Ascending aorta (tissue), 2 donors: ENCODE measurements at regions not wholly inside any gene's neighbourhood (a gene's known extent, or its start where the extent isn't known, plus 50 kb on each side); places are given as distances from the start of the nearest gene placed in this dataset.

Source experiments
- DNase-seq, 2 donors: peaks; one replicate each; pipeline ENCODE4 v3.0.0-alpha.2; 2019; ENCODE audit warnings: low spot score in 2 of 2
- H3K27ac ChIP-seq, 2 donors: fragments of 200-600 bp; sonication (generic); one replicate each; pipeline ENCODE4 v1.5.1; 2016 to 2017; ENCODE audit warnings: mild to moderate bottlenecking in 1 of 2
- H3K27me3 ChIP-seq: fragments of 200-600 bp; sonication (generic); one replicate; pipeline ENCODE4 v1.5.1; 2017
- H3K36me3 ChIP-seq, 2 donors: fragments of 200-600 bp; sonication (generic); one replicate each; pipeline ENCODE4 v1.5.1; 2016
- H3K4me1 ChIP-seq, 2 donors: fragments of 200-600 bp; sonication (generic); one replicate each; pipeline ENCODE4 v1.5.1; 2016 to 2017; ENCODE audit warnings: mild to moderate bottlenecking in 1 of 2
- H3K4me3 ChIP-seq, 2 donors: fragments of 200-600 bp; sonication (generic); one replicate each; pipeline ENCODE4 v1.5.1; 2016 to 2017; ENCODE audit warnings: mild to moderate bottlenecking in 1 of 2
- H3K9me3 ChIP-seq, 2 donors: fragments of 200-600 bp; sonication (generic); one replicate each; pipeline ENCODE4 v1.5.1; 2016
- CTCF ChIP-seq, 3 experiments: fragments of 200-600 bp in 2 of 3; fragments of 450-650 bp in 1 of 3; sonication (generic) in 2 of 3; IDR thresholded peaks; one replicate each; pipeline ENCODE4 v1.5.1; 2016 to 2019; ENCODE audit warnings: antibody characterized with exemption in 3 of 3, mild to moderate bottlenecking in 1 of 3, moderate library complexity in 1 of 3
- intact Hi-C: fragments of 100-400 bp; cut with DNase I; formaldehyde crosslinking; loops from one replicate; pipeline ENCODE4 v1.15.1; 2023

- no peak for TF ChIP-seq CTCF (IDR thresholded peaks at IDR 0.05)
These were observed 142.4 kb downstream of the OLFM1 start for GRCh38 chr9:135229701-135230385.

GRCh38 chr9:135230386-135230765 is 142.9 kb downstream of the OLFM1 start:
- no peak for TF ChIP-seq CTCF (IDR thresholded peaks at IDR 0.05)
- Histone ChIP-seq H3K36me3 (no peaks in the 10 kb centered on the region), H3K27ac (no peak overlapping the region), H3K4me3 (no peak overlapping the region), H3K27me3 (no peaks in the 10 kb centered on the region), H3K9me3 (no peaks in the 10 kb centered on the region), H3K4me1 (no peaks in the 10 kb centered on the region)
- no peak for DNase-seq
- intact Hi-C loops: no loop called here

More at GRCh38 chr9:135229701-135230385, 142.4 kb downstream of the OLFM1 start:
- H3K27ac ChIP-seq: no peak overlapping the region
- no peaks in the 10 kb centered on the region for H3K9me3 ChIP-seq
- H3K4me3 ChIP-seq: no peak overlapping the region
- no peaks in the 10 kb centered on the region for H3K4me1 ChIP-seq
- no peaks in the 10 kb centered on the region for H3K36me3 ChIP-seq
- intact Hi-C loops: no loop called here
- no peaks in the 10 kb centered on the region for H3K27me3 ChIP-seq
- no peak for DNase-seq

GRCh38 chr9:135230817-135231520 is 143.5 kb downstream of the OLFM1 start:
- intact Hi-C loops: no loop called here
- no peak for TF ChIP-seq CTCF (IDR thresholded peaks at IDR 0.05)
- H3K27ac ChIP-seq: no peak overlapping the region
- H3K4me1 ChIP-seq: no peaks in the 10 kb centered on the region
- no peaks in the 10 kb centered on the region for H3K36me3 ChIP-seq
- H3K9me3 ChIP-seq: no peaks in the 10 kb centered on the region
- H3K27me3 ChIP-seq: no peaks in the 10 kb centered on the region
- DNase-seq: no peak
- no peak overlapping the region for H3K4me3 ChIP-seq

- no peak for DNase-seq
- intact Hi-C loops: no loop called here
- Histone ChIP-seq H3K9me3 (no peaks in the 10 kb centered on the region), H3K27me3 (no peaks in the 10 kb centered on the region), H3K4me3 (no peak overlapping the region), H3K27ac (no peak overlapping the region), H3K4me1 (no peaks in the 10 kb centered on the region), H3K36me3 (no peaks in the 10 kb centered on the region)
- no peak for TF ChIP-seq CTCF (IDR thresholded peaks at IDR 0.05)
These were observed 151.8 kb downstream of the OLFM1 start for GRCh38 chr9:135239100-135239768.

- intact Hi-C loops: no loop called here
- no peaks in the 10 kb centered on the region for H3K9me3 ChIP-seq
- H3K4me1 ChIP-seq: no peaks in the 10 kb centered on the region
- no peak overlapping the region for H3K27ac ChIP-seq
- H3K27me3 ChIP-seq: no peaks in the 10 kb centered on the region
- no peak for TF ChIP-seq CTCF (IDR thresholded peaks at IDR 0.05)
- H3K36me3 ChIP-seq: no peaks in the 10 kb centered on the region
- DNase-seq: no peak
- no peak overlapping the region for H3K4me3 ChIP-seq
These were observed 152.3 kb downstream of the OLFM1 start for GRCh38 chr9:135239769-135240141.
